Dendritic cell treated with granulocyte-macrophage colony-stimulating factor and Interleukin-4, amounts not matched to agents 40 ng/mL and 50 ng/mL, for 4 days (primary cell): ENCODE measurements at regions not wholly inside any gene's neighbourhood (a gene's known extent, or its start where the extent isn't known, plus 50 kb on each side); places are given as distances from the start of the nearest gene placed in this dataset.
"Not testable (repeated sequence)": the region's sequence is repeated elsewhere in the genome, so short reads cannot be mapped to it uniquely, and the experiment has no call there.

ENCODE experiments used
- H3K27ac Mint-ChIP-seq: one replicate; pipeline ENCODE4 v1.8.0; 2022; ENCODE audit warnings: mild to moderate bottlenecking, mixed read lengths
- H3K27me3 Mint-ChIP-seq: one replicate; pipeline ENCODE4 v1.8.0; 2022; ENCODE audit warnings: mild to moderate bottlenecking, mixed read lengths
- H3K36me3 Mint-ChIP-seq: one replicate; pipeline ENCODE4 v1.8.0; 2022; ENCODE audit warnings: low read depth, mixed read lengths
- H3K4me1 Mint-ChIP-seq: one replicate; pipeline ENCODE4 v1.8.0; 2022; ENCODE audit warnings: low read depth, mixed read lengths
- H3K4me3 Mint-ChIP-seq: one replicate; pipeline ENCODE4 v1.8.0; 2022; ENCODE audit warnings: mild to moderate bottlenecking, moderate library complexity, mixed read lengths
- H3K9me3 Mint-ChIP-seq: one replicate; pipeline ENCODE4 v1.8.0; 2022; ENCODE audit warnings: mixed read lengths
- intact Hi-C: fragments of 100-400 bp; cut with micrococcal nuclease; formaldehyde crosslinking; loops from one replicate; pipeline ENCODE4 v1.15.0; 2022

DNA sequence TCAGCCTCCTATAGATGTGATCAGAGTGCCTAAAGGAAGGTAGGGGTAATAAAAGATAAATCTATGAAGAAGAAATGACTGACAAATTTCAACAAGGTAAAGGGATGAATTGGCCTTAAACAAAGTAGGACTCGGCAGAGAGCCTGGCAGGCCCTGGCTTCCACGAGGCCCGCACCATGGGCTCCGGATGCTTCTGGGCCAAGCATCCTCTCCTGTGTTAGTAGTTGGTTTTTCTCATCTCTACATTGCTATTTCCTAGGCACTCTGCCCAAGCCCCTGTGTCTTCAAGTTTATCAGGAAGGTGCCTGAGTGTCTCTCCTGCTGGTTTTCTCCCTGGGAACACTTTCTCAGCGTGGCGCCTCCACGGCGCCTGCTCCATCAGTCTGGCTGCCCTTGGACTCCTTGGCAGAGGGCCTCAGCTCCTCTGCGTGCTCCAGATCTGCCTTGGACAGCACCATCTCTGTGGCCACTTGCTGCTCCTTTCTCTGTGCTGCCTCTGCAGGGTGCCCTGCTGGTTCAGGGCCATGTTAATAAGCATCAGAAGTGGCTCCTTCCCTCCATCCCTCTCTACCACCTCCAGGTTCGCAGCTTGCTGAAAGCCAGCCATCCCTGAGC, 413.3 kb upstream of the DPP6 start:
- H3K4me3 Mint-ChIP-seq, result no peak overlapping the region
- no peaks in the 10 kb centered on the region for H3K36me3 Mint-ChIP-seq
- intact Hi-C loops, result no loop called here
- H3K27me3 Mint-ChIP-seq, result no peaks in the 10 kb centered on the region
- H3K27ac Mint-ChIP-seq, result no peak overlapping the region
- H3K9me3 Mint-ChIP-seq, result peaks cover 78% of the 10 kb centered on the region
- no peaks in the 10 kb centered on the region for H3K4me1 Mint-ChIP-seq

- Mint-ChIP-seq H3K4me3 (no peak overlapping the region), H3K4me1 (no peaks in the 10 kb centered on the region), H3K9me3 (peaks cover 65% of the 10 kb centered on the region), H3K27ac (no peak overlapping the region), H3K27me3 (no peaks in the 10 kb centered on the region), H3K36me3 (no peaks in the 10 kb centered on the region)
- intact Hi-C loops, result no loop called here
Measured at GRCh38 chr7:153640586-153640985, 411.6 kb upstream of the DPP6 start.

- H3K27ac Mint-ChIP-seq, result no peak overlapping the region
Measured at GRCh38 chr7:153641199-153641598, 411.0 kb upstream of the DPP6 start.

DNA sequence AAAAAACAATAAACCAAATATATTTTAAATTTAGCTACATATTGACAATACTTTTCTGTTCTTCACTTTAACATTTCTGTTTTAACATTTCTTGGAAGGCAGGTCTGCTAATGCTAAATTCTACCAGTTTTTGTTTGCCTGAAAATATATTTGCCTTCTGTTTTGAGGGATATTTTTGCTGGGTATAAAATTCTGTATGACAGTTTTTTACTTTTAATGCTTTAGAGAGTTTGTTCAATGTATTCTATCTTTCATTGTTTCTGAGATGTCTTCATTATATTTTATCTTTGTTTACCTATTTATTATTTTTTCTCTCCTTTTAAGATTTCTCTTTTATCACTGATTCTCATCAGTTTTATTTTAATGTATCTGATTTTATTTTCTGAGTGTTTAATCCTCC, 409.2 kb upstream of the DPP6 start:
- peaks cover 67% of the 10 kb centered on the region for H3K9me3 Mint-ChIP-seq
- no peaks in the 10 kb centered on the region for H3K36me3 Mint-ChIP-seq
- H3K27ac Mint-ChIP-seq, result no peak overlapping the region
- H3K27me3 Mint-ChIP-seq, result no peaks in the 10 kb centered on the region
- intact Hi-C loops, result no loop called here
- no peak overlapping the region for H3K4me3 Mint-ChIP-seq
- H3K4me1 Mint-ChIP-seq, result no peaks in the 10 kb centered on the region

More at GRCh38 chr7:153641199-153641598, 411.0 kb upstream of the DPP6 start:
- H3K4me1 Mint-ChIP-seq, result no peaks in the 10 kb centered on the region
- no peaks in the 10 kb centered on the region for H3K36me3 Mint-ChIP-seq
- H3K9me3 Mint-ChIP-seq, result peaks cover 68% of the 10 kb centered on the region
- H3K4me3 Mint-ChIP-seq, result no peak overlapping the region
- no peaks in the 10 kb centered on the region for H3K27me3 Mint-ChIP-seq
- intact Hi-C loops, result no loop called here

DNA sequence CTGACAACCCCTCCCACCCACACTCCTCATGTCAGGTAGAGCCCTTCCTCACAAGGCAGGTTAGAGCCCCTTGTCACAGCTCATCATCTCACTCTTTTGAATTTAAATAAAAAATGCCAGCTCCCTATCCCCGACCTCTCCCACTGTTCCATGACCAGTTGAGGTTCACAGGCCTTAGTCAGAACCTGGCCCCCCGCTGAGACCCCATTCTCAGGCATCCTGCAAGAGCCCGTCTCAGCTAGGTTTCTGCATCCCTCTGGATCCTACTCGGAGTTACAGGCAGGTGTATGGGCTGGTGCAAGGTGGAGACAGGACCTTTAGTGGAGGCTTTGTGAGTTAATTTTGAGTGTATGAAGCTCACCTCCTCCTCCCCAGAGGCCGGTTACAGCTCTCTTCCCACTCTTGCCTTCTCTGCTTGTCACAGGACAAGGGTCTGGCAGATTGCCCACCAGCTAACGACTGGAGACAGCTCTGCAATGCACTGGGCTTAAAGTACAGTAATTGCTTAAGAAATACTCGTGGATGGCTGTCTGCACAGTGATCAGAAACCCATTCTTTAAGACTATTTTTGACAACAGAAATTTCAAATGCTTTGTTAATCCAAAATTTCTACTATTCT, 394.9 kb upstream of the DPP6 start:
- Mint-ChIP-seq H3K4me3 (no peak overlapping the region), H3K27ac (no peak overlapping the region), H3K27me3 (no peaks in the 10 kb centered on the region), H3K36me3 (no peaks in the 10 kb centered on the region), H3K4me1 (no peaks in the 10 kb centered on the region), H3K9me3 (peaks cover 56% of the 10 kb centered on the region)
- intact Hi-C loops, result no loop called here

- Mint-ChIP-seq H3K4me1 (no peaks in the 10 kb centered on the region), H3K27ac (no peak overlapping the region), H3K27me3 (no peaks in the 10 kb centered on the region), H3K4me3 (no peak overlapping the region), H3K36me3 (no peaks in the 10 kb centered on the region), H3K9me3 (peaks cover 45% of the 10 kb centered on the region)
- intact Hi-C loops, result no loop called here
Measured at GRCh38 chr7:153675131-153675530, 377.1 kb upstream of the DPP6 start.

DNA sequence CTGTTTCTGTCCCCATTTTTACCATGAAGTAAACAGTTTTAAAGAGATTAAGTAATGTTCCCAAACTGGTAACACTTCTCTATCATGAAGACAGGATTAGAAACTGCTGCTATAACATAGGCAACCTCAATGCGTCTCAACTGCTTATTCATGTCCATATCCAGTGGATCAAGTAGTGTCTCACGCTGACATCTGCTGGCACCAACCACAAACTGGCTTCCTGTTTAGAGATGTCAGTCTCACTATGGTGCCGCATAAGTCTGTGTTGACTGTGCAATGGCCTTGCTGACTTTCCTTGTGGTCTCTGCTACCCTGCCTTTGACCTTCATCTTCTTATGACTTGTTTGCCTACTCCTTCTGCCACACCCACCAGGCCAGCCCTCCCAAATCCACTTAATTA, 369.6 kb upstream of the DPP6 start:
- Mint-ChIP-seq H3K27me3 (no peaks in the 10 kb centered on the region), H3K36me3 (no peaks in the 10 kb centered on the region), H3K4me3 (no peak overlapping the region), H3K4me1 (no peaks in the 10 kb centered on the region), H3K27ac (no peak overlapping the region), H3K9me3 (peaks cover 26% of the 10 kb centered on the region)
- intact Hi-C loops, result no loop called here

- no peaks in the 10 kb centered on the region for H3K36me3 Mint-ChIP-seq
Measured at GRCh38 chr7:153696242-153696641, 356.0 kb upstream of the DPP6 start.

DNA sequence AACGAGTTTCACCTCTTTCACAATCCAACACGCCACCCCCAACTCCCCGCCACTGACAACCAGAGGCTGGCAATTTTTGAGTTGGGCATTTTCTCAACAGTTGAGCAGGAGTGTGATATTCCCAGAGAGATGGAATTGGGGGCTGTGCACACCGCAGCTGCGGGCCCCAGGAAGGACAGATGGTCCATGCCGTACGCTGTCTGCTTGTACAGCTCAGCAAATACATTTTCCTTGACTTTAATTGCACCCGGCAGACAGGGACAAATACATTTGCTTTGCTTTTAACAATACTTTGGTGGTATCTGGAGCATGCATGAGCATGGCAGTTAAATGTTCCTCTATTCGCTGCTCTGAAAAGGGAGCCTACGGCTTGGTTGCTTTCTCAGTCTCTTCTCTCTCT, 354.2 kb upstream of the DPP6 start:
- Mint-ChIP-seq H3K9me3 (peaks cover 52% of the 10 kb centered on the region), H3K4me3 (no peak overlapping the region), H3K4me1 (no peaks in the 10 kb centered on the region), H3K27ac (no peak overlapping the region), H3K36me3 (no peaks in the 10 kb centered on the region), H3K27me3 (no peaks in the 10 kb centered on the region)
- intact Hi-C loops, result no loop called here

More at GRCh38 chr7:153696242-153696641, 356.0 kb upstream of the DPP6 start:
- no peak overlapping the region for H3K4me3 Mint-ChIP-seq
- H3K27me3 Mint-ChIP-seq, result no peaks in the 10 kb centered on the region
- intact Hi-C loops, result no loop called here
- no peaks in the 10 kb centered on the region for H3K4me1 Mint-ChIP-seq
- no peak overlapping the region for H3K27ac Mint-ChIP-seq
- H3K9me3 Mint-ChIP-seq, result peaks cover 44% of the 10 kb centered on the region

- H3K27ac Mint-ChIP-seq, result no peak overlapping the region
- H3K9me3 Mint-ChIP-seq, result peaks cover 35% of the 10 kb centered on the region
- H3K4me3 Mint-ChIP-seq, result no peak overlapping the region
- no peaks in the 10 kb centered on the region for H3K36me3 Mint-ChIP-seq
- intact Hi-C loops, result no loop called here
- H3K27me3 Mint-ChIP-seq, result no peaks in the 10 kb centered on the region
- H3K4me1 Mint-ChIP-seq, result no peaks in the 10 kb centered on the region
Measured at GRCh38 chr7:153701678-153702077, 350.5 kb upstream of the DPP6 start.

DNA sequence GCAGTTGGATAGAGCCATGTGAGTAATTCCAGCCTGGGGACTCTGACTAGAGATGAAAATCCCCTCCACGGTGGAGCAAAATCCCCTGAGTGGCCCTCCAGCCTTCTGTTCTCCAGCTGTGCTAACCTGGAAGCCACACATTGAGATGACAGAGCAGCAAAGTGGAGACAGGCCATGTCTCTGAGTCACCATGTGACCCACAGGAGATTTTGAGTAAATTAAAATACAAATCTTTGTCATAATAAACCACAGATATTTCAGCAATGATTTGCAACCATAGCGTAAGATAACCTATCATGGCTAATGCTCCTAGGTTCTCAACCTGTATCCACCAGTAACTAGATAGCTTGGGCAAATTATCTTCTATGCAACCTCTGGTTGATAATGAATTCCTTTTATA, 328.3 kb upstream of the DPP6 start:
- H3K4me1 Mint-ChIP-seq, H3K27ac Mint-ChIP-seq, H3K27me3 Mint-ChIP-seq, H3K36me3 Mint-ChIP-seq, intact Hi-C loops, H3K9me3 Mint-ChIP-seq, H3K4me3 Mint-ChIP-seq: not testable (repeated sequence)

DNA sequence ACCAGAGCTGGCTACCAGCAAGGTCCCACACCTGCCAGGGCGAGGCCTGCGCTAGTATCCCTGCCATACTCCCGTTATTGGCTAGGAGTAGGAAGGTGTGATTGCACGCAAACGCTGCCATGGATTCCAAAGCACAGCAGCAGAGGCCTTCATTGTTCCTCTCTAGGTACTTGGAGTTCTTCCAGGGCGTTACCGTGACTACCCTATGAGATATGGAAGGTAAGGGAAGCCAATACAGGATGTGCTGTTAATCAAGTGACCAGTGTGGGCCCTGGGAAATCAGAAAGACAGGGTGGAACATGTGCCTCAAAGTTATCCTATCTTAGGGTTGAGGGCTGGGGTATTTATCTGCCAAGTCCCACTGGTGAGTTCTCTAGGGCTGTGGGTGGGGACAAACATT, 320.7 kb upstream of the DPP6 start:
- peaks cover 13% of the 10 kb centered on the region for H3K9me3 Mint-ChIP-seq
- H3K27ac Mint-ChIP-seq, H3K4me3 Mint-ChIP-seq, H3K36me3 Mint-ChIP-seq, H3K27me3 Mint-ChIP-seq, H3K4me1 Mint-ChIP-seq, intact Hi-C loops: not testable (repeated sequence)

DNA sequence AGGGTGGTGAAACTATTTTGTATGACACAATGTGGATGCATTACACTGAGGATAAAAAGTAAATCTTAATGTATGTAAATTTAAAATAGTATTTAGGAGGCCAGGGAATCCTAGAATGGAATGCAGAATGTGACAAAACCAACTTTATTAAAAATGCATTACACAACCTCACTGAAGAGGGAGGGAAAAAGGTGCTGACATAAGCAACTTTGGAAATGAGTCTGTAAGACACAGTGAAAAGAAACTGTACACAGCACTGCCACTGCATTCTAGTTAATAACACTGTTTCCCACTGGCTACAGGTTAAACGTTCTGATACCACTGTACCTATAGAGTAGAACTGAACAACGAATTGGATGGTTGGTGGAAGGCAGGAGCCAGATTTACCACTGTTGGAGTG, 308.8 kb upstream of the DPP6 start:
- intact Hi-C loops, H3K4me1 Mint-ChIP-seq, H3K4me3 Mint-ChIP-seq, H3K27me3 Mint-ChIP-seq, H3K27ac Mint-ChIP-seq, H3K36me3 Mint-ChIP-seq, H3K9me3 Mint-ChIP-seq: not testable (repeated sequence)

DNA sequence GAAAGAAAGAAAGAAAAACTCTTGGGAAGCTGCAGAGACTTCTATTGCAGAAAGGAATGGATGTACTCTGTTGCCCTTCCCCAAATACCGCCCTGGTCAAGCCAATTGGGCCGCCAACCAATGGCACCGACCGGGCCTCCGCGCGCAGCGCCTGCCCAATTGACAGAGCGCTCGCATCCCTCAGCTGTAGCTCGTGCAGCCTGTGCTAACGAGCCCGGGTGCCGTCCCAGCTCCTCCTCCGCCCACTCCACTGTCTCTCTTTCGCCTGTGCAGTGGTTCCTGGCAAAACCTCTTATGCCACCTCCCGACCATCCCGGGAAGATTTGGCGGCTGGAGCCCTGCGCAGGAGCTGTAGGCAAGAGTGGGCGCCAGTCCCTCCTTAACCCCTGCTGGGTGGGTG, 304.2 kb upstream of the DPP6 start:
- H3K27ac Mint-ChIP-seq, H3K9me3 Mint-ChIP-seq, H3K36me3 Mint-ChIP-seq, H3K4me1 Mint-ChIP-seq, H3K27me3 Mint-ChIP-seq, H3K4me3 Mint-ChIP-seq, intact Hi-C loops: not testable (repeated sequence)

DNA sequence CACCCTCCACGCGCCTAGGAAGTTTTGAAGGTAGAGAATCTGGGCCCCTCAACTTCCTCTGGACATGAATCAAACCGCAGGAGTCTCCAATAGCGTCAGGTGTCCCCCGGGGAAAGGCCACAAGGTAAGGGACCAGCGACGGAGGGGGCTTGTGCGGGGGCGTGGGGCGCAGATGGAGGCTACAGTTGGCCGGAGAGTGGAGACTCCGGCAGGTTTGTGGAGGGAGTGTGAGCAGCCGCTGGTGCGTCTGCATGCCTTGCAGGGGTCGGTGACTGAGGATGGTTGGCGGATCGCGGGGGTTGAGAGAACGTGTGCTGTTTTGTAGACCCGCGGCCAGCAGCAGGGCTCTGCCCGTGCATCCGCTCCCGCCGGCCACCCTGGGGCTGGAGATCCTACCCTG, 303.3 kb upstream of the DPP6 start:
- H3K9me3 Mint-ChIP-seq, H3K27ac Mint-ChIP-seq, H3K4me1 Mint-ChIP-seq, H3K27me3 Mint-ChIP-seq, H3K36me3 Mint-ChIP-seq, H3K4me3 Mint-ChIP-seq, intact Hi-C loops: not testable (repeated sequence)
